DND-41 (cell line): ENCODE measurements at regions not wholly inside any gene's neighbourhood (a gene's known extent, or its start where the extent isn't known, plus 50 kb on each side); places are given as distances from the start of the nearest gene placed in this dataset.

Experiments used
- ATAC-seq: fragments of 200-7000 bp; cut with Tn5 transposase; 3 replicates; pipeline ENCODE4 v1.9.1; 2021; ENCODE audit warnings: low read depth; ENCODE audit not compliant: insufficient read depth
- DNase-seq: peaks from one replicate; pipeline ENCODE4 v3.0.0-alpha.2; 2020
- H2AFZ ChIP-seq: 2 replicates; pipeline ENCODE4 v1.6.0; 2012; ENCODE audit warnings: low read depth, low read length
- H3K27ac ChIP-seq: 2 replicates; pipeline ENCODE4 v1.5.1; 2012; ENCODE audit warnings: low read length, inconsistent platforms
- H3K27me3 ChIP-seq: fragments of 200-600 bp; sonication (generic); 2 replicates; pipeline ENCODE4 v1.6.0; 2012; ENCODE audit warnings: low read length, mild to moderate bottlenecking, inconsistent platforms; ENCODE audit not compliant: insufficient read depth, poor library complexity
- H3K36me3 ChIP-seq: 2 replicates; pipeline ENCODE4 v1.5.1; 2012; ENCODE audit warnings: low read length, inconsistent platforms; ENCODE audit not compliant: insufficient read depth
- H3K4me1 ChIP-seq: 2 replicates; pipeline ENCODE4 v1.5.1; 2012; ENCODE audit warnings: mild to moderate bottlenecking, low read length; ENCODE audit not compliant: insufficient read depth
- H3K4me2 ChIP-seq: 2 replicates; pipeline ENCODE4 v1.6.0; 2012; ENCODE audit warnings: mild to moderate bottlenecking, moderate library complexity, low read length, inconsistent platforms; ENCODE audit not compliant: insufficient read depth
- H3K4me3 ChIP-seq, 2 experiments: fragments of 200-600 bp in 1 of 2; shearing (Covaris generic) in 1 of 2; 2 replicates each; pipeline ENCODE4 v1.5.1; 2012 to 2016; ENCODE audit warnings: inconsistent platforms in 2 of 2, low read length in 2 of 2, mild to moderate bottlenecking in 2 of 2, low read depth in 1 of 2, moderate library complexity in 1 of 2
- H3K79me2 ChIP-seq: 2 replicates; pipeline ENCODE4 v1.6.0; 2012; ENCODE audit warnings: low read length, inconsistent platforms; ENCODE audit not compliant: insufficient read depth
- H3K9ac ChIP-seq: 2 replicates; pipeline ENCODE4 v1.6.0; 2012; ENCODE audit warnings: low read depth, mild to moderate bottlenecking, inconsistent platforms, low read length, moderate library complexity
- H3K9me3 ChIP-seq: 2 replicates; pipeline ENCODE4 v1.5.1; 2012; ENCODE audit warnings: low read length, moderate library complexity, mild to moderate bottlenecking, inconsistent platforms; ENCODE audit not compliant: insufficient read depth, severe bottlenecking
- H4K20me1 ChIP-seq: 2 replicates; pipeline ENCODE4 v1.6.0; 2012; ENCODE audit warnings: low read length; ENCODE audit not compliant: insufficient read depth
- CTCF ChIP-seq: IDR thresholded peaks from 2 replicates; pipeline ENCODE4 v1.5.1; 2012; ENCODE audit warnings: borderline replicate concordance, low read length, moderate library complexity, mild to moderate bottlenecking; ENCODE audit not compliant: poor library complexity, severe bottlenecking; ENCODE audit errors: extremely low read depth
- EZH2 ChIP-seq: IDR thresholded peaks from 3 replicates; pipeline ENCODE4 v1.6.1; 2012; ENCODE audit warnings: borderline replicate concordance, low read depth, mild to moderate bottlenecking, moderate library complexity, low read length, inconsistent platforms; ENCODE audit not compliant: severe bottlenecking

- H3K9me3 ChIP-seq = no peaks in the 10 kb centered on the region
- H2AFZ ChIP-seq = no peak overlapping the region
- H3K4me2 ChIP-seq = no peak overlapping the region
- H3K79me2 ChIP-seq = no peaks in the 10 kb centered on the region
- H3K4me3 ChIP-seq = no peak overlapping the region
- H3K27ac ChIP-seq = no peak overlapping the region
- ATAC-seq = no peak
- no peaks in the 10 kb centered on the region for H3K4me1 ChIP-seq
- H3K36me3 ChIP-seq = no peaks in the 10 kb centered on the region
- no peak for DNase-seq
- no peak overlapping the region for H3K9ac ChIP-seq
- H3K27me3 ChIP-seq = no peaks in the 10 kb centered on the region
- TF ChIP-seq CTCF (no peak), EZH2 (no peak)
- H4K20me1 ChIP-seq = no peaks in the 10 kb centered on the region
Measured at GRCh38 chr12:87660291-87660690, 368.9 kb downstream of the C12orf50 start.

DNA sequence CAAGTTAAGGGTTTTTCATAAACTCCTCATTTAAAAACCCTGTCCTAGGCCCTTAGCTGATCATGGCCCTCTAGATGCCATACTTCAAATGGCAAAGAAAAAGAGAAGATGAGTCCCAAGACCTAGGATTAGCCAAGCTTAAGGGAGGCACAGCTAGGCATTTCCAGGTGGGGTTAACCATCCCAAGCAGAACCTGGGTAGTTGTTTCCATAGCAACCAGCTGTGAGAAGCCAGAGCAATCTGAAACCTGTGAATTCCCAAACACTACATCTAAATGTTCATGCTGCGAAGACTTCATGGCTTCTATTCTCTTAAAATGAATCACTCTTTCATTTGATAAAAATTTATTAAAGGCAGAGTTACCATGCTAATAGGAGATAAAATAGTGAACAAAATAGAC lies 372.9 kb downstream of the C12orf50 start:
- H3K9ac ChIP-seq = no peak overlapping the region
- H3K4me3 ChIP-seq = no peak overlapping the region
- no peaks in the 10 kb centered on the region for H3K36me3 ChIP-seq
- no peak overlapping the region for H3K27ac ChIP-seq
- H3K9me3 ChIP-seq = no peaks in the 10 kb centered on the region
- TF ChIP-seq CTCF = no peak
- no peak for TF ChIP-seq EZH2
- no peaks in the 10 kb centered on the region for H4K20me1 ChIP-seq
- DNase-seq (no peak), ATAC-seq (no peak)
- no peak overlapping the region for H2AFZ ChIP-seq
- no peaks in the 10 kb centered on the region for H3K27me3 ChIP-seq
- no peaks in the 10 kb centered on the region for H3K79me2 ChIP-seq
- H3K4me1 ChIP-seq = no peaks in the 10 kb centered on the region
- no peak overlapping the region for H3K4me2 ChIP-seq

GRCh38 chr12:87651670-87652425 lies 377.4 kb downstream of the C12orf50 start:
- Histone ChIP-seq H3K27me3 (no peaks in the 10 kb centered on the region), H3K36me3 (no peaks in the 10 kb centered on the region), H3K9me3 (no peaks in the 10 kb centered on the region), H3K27ac (no peak overlapping the region), H2AFZ (no peak overlapping the region), H3K9ac (no peak overlapping the region), H3K79me2 (no peaks in the 10 kb centered on the region), H3K4me3 (no peak overlapping the region), H3K4me1 (no peaks in the 10 kb centered on the region), H3K4me2 (no peak overlapping the region), H4K20me1 (no peaks in the 10 kb centered on the region)
- DNase-seq = no peak
- no peak for ATAC-seq
- TF ChIP-seq EZH2 (no peak), CTCF (no peak)
